ENCODE measurements at regions not wholly inside any gene's neighbourhood (a gene's known extent, or its start where the extent isn't known, plus 50 kb on each side); places are given as distances from the start of the nearest gene placed in this dataset.

DNA sequence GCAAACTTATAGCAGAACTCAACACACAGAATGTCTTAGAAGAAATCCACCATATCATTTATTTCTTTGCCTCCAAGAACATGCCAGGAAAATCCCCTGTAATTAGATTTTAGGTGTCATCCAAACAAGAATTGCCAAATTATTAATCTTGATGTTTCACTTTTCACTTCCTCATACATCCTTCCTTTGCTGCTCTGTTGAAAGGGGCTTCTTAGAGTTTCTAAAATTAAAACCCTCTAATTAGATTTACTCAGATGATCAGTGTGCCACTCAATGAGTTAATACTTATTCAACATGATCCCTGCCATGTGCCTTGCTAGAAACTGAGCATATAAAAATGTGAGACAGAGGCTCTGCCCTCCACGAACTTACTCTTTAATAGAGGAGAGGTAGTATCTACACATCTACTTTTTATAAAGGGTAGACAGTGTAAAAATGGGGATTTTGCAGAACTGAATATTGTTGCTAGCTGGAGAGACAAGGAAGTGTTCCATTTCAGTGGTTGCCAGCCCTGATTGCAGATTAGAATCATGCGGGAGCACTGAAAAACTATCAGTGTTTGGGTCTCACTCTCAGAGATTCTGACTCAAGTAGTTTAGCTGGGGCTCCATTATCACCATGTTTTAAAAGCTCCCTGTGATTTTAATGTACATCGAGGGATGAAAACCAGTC lies 498.4 kb downstream of the TLE4 start:
- Histone ChIP-seq H3K27me3 (no peaks in the 10 kb centered on the region), H3K9me3 (no peaks in the 10 kb centered on the region), H3K4me1 (no peaks in the 10 kb centered on the region), H3K4me3 (no peak overlapping the region), H3K27ac (no peak overlapping the region), H3K36me3 (no peaks in the 10 kb centered on the region)
- no peak for DNase-seq (ENCODE audit: extremely low spot score in 2 of 2)
- TF ChIP-seq POLR2A (IDR thresholded peaks at IDR 0.05) (no peak), POLR2AphosphoS5 (IDR thresholded peaks at IDR 0.05; ENCODE audit: insufficient read depth in 1 of 2, low read depth in 1 of 2) (no peak)
- TF ChIP-seq, protein P1, sequence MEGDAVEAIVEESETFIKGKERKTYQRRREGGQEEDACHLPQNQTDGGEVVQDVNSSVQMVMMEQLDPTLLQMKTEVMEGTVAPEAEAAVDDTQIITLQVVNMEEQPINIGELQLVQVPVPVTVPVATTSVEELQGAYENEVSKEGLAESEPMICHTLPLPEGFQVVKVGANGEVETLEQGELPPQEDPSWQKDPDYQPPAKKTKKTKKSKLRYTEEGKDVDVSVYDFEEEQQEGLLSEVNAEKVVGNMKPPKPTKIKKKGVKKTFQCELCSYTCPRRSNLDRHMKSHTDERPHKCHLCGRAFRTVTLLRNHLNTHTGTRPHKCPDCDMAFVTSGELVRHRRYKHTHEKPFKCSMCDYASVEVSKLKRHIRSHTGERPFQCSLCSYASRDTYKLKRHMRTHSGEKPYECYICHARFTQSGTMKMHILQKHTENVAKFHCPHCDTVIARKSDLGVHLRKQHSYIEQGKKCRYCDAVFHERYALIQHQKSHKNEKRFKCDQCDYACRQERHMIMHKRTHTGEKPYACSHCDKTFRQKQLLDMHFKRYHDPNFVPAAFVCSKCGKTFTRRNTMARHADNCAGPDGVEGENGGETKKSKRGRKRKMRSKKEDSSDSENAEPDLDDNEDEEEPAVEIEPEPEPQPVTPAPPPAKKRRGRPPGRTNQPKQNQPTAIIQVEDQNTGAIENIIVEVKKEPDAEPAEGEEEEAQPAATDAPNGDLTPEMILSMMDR (IDR thresholded peaks at IDR 0.05) = no peak
- intact Hi-C loops (cut with DNase I) = no loop called here

DNA sequence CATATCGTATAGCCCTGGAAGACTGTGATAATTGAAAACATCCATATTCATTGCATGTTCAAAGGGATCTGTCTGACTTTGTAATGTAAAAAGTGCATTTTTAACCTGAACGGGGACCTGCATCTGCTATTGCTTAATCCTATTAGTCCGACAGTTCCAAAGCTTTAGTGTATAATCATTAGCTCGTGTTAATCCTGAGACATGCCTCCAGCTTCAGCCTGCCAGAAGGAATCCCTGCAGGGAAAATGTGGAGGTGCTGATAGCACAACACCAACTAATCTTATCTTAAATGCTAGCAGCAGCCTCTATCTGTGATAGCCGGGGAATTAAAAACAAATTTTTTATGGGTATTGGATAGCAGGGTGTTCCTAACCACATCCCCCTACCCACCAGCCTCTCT lies 495.2 kb downstream of the TLE4 start:
- DNase-seq (ENCODE audit: extremely low spot score in 2 of 2) = no peak
- Histone ChIP-seq H3K4me3 (no peak overlapping the region), H3K9me3 (no peaks in the 10 kb centered on the region), H3K27me3 (no peaks in the 10 kb centered on the region), H3K4me1 (no peaks in the 10 kb centered on the region), H3K36me3 (no peaks in the 10 kb centered on the region), H3K27ac (no peak overlapping the region)
- TF ChIP-seq, protein P1 (IDR thresholded peaks at IDR 0.05) = no peak
- TF ChIP-seq POLR2A (IDR thresholded peaks at IDR 0.05) = no peak
- TF ChIP-seq POLR2AphosphoS5 (IDR thresholded peaks at IDR 0.05; ENCODE audit: insufficient read depth in 1 of 2, low read depth in 1 of 2) = no peak
- intact Hi-C loops (cut with DNase I) = no loop called here

DNA sequence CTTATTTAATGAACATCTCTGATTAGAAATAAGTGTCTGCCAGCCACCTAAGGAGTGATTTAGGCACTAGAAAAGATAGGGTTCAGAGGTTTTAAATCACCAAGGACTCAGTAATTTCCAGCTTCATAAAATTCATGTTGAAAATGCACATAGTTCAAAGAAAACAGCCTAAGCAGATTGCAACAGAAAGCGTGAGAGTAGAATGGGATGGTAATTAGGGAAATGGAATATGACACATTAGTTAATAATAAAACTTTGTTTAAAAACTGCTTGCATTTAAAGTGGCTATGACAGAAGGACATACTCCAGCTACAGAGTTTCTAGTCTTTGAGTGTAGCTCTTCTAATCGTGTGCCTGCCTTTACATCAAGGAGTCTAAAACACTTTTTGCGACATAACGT lies 490.8 kb downstream of the TLE4 start:
- Histone ChIP-seq H3K36me3 (no peaks in the 10 kb centered on the region), H3K27ac (no peak overlapping the region), H3K27me3 (no peaks in the 10 kb centered on the region), H3K4me3 (no peak overlapping the region), H3K9me3 (no peaks in the 10 kb centered on the region), H3K4me1 (no peaks in the 10 kb centered on the region)
- DNase-seq (ENCODE audit: extremely low spot score in 2 of 2) = no peak
- no peak for TF ChIP-seq POLR2AphosphoS5 (IDR thresholded peaks at IDR 0.05; ENCODE audit: insufficient read depth in 1 of 2, low read depth in 1 of 2)
- TF ChIP-seq, protein P1 (IDR thresholded peaks at IDR 0.05) = no peak
- TF ChIP-seq POLR2A (IDR thresholded peaks at IDR 0.05) = no peak
- intact Hi-C loops (cut with DNase I) = no loop called here

DNA sequence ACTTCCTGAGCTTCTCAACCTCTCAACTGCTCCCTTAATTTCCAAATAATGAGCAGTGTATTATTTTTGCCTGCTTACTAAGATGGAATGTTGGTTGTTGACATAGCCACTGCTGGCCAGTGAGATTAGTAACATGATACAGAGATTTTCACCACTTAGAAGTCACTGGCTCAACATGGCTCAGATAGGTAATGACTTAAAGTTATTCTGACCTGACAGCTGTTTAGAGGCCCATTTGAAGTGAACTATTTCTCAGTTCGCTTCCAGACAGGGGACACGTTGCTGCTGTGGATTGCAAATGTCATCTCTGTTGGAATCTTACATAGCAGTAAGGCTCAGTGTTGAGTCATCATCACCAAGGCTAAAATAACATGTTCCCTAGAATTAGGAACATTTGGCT lies 490.2 kb downstream of the TLE4 start:
- intact Hi-C loops (cut with DNase I) = no loop called here
- Histone ChIP-seq H3K27me3 (no peaks in the 10 kb centered on the region), H3K4me1 (no peaks in the 10 kb centered on the region), H3K27ac (no peak overlapping the region), H3K36me3 (no peaks in the 10 kb centered on the region), H3K4me3 (no peak overlapping the region), H3K9me3 (no peaks in the 10 kb centered on the region)
- TF ChIP-seq POLR2A (IDR thresholded peaks at IDR 0.05) (no peak), POLR2AphosphoS5 (IDR thresholded peaks at IDR 0.05; ENCODE audit: insufficient read depth in 1 of 2, low read depth in 1 of 2) (no peak)
- TF ChIP-seq, protein P1 (IDR thresholded peaks at IDR 0.05) = no peak
- no peak for DNase-seq (ENCODE audit: extremely low spot score in 2 of 2)

DNA sequence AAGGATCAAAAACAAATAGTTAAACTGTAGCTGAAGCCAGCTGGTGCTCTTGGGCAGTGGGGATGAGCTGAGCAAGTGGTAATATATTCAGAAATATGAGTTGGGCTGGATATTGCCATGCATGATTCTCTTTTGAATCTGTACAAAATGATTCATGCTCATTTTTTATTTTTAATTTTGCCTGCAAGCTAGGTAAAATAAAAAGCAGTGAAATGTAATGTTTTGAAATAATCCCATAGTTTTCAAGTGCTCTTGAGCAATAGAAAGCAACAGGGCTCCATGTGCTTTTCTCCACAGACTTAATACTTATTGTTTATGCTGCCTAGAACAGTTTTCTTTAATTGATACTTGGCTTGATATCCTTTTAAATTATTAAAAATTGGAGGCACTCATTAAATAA lies 489.3 kb downstream of the TLE4 start:
- H3K4me1 ChIP-seq = no peaks in the 10 kb centered on the region
- no peaks in the 10 kb centered on the region for H3K9me3 ChIP-seq
- no peak overlapping the region for H3K27ac ChIP-seq
- no peak overlapping the region for H3K4me3 ChIP-seq
- intact Hi-C loops (cut with DNase I) = no loop called here
- TF ChIP-seq, protein P1 (IDR thresholded peaks at IDR 0.05) = no peak
- no peak for TF ChIP-seq POLR2A (IDR thresholded peaks at IDR 0.05)
- no peak for TF ChIP-seq POLR2AphosphoS5 (IDR thresholded peaks at IDR 0.05; ENCODE audit: insufficient read depth in 1 of 2, low read depth in 1 of 2)
- H3K36me3 ChIP-seq = no peaks in the 10 kb centered on the region
- no peaks in the 10 kb centered on the region for H3K27me3 ChIP-seq
- no peak for DNase-seq (ENCODE audit: extremely low spot score in 2 of 2)

Data from vagina (tissue), 2 donors.